Stimulated activated naive B cell treated with anti-CD40 and anti-IgM and Interleukin-4, amounts not matched to agents 10 μg/mL and 1 μg/mL and 100 μg/mL, for 72 hours (primary cell): ENCODE measurements at regions not wholly inside any gene's neighbourhood (a gene's known extent, or its start where the extent isn't known, plus 50 kb on each side); places are given as distances from the start of the nearest gene placed in this dataset.

Experiments used
- ATAC-seq, 2 donors: fragments of 150-1000 bp; cut with Tn5 transposase; replicated peaks; 2 replicates each; pipeline ENCODE4 v1.10.0; 2021; ENCODE audit warnings: moderate library complexity in 1 of 2
- DNase-seq: peaks from one replicate; pipeline ENCODE4 v3.0.0; 2021
- H3K27ac Mint-ChIP-seq: one replicate; pipeline ENCODE4 v1.8.0; 2022; ENCODE audit warnings: mild to moderate bottlenecking, mixed read lengths
- H3K27me3 Mint-ChIP-seq, 2 donors: one replicate each; pipeline ENCODE4 v1.8.0; 2022; ENCODE audit warnings: mixed read lengths in 2 of 2
- H3K36me3 Mint-ChIP-seq, 2 donors: one replicate each; pipeline ENCODE4 v1.8.0; 2022; ENCODE audit warnings: mixed read lengths in 2 of 2, mild to moderate bottlenecking in 1 of 2
- H3K4me1 Mint-ChIP-seq, 2 donors: one replicate each; pipeline ENCODE4 v1.8.0; 2022; ENCODE audit warnings: mixed read lengths in 2 of 2, mild to moderate bottlenecking in 1 of 2
- H3K4me3 Mint-ChIP-seq, 2 donors: one replicate each; pipeline ENCODE4 v1.8.0; 2022; ENCODE audit warnings: mild to moderate bottlenecking in 2 of 2, mixed read lengths in 2 of 2, moderate library complexity in 1 of 2
- H3K9me3 Mint-ChIP-seq, 2 donors: one replicate each; pipeline ENCODE4 v1.8.0; 2022; ENCODE audit warnings: mixed read lengths in 2 of 2, mild to moderate bottlenecking in 1 of 2

GRCh38 chr12:127182018-127182417 is 1085.0 kb upstream of the TMEM132C start:
- ATAC-seq (no peak), DNase-seq (no peak)
- Mint-ChIP-seq H3K4me1 (no peaks in the 10 kb centered on the region), H3K4me3 (no peak overlapping the region), H3K9me3 (peaks cover 11 to 12% of the 10 kb centered on the region in 2 donors), H3K27ac (no peak overlapping the region), H3K36me3 (no peaks in the 10 kb centered on the region), H3K27me3 (no peaks in the 10 kb centered on the region)

GRCh38 chr12:127189992-127190391 is 1077.0 kb upstream of the TMEM132C start:
- Mint-ChIP-seq H3K4me3 (no peak overlapping the region), H3K4me1 (no peaks in the 10 kb centered on the region), H3K9me3 (peaks cover 0 to 6% of the 10 kb centered on the region in 2 donors), H3K27ac (no peak overlapping the region), H3K27me3 (no peaks in the 10 kb centered on the region), H3K36me3 (no peaks in the 10 kb centered on the region)
- no peak for DNase-seq
- no peak for ATAC-seq

GRCh38 chr12:127191129-127191528 is 1075.8 kb upstream of the TMEM132C start:
- ATAC-seq = no peak
- no peak overlapping the region for H3K4me3 Mint-ChIP-seq

GRCh38 chr12:127192391-127192790 is 1074.6 kb upstream of the TMEM132C start:
- Mint-ChIP-seq H3K4me1 (no peaks in the 10 kb centered on the region), H3K27me3 (no peaks in the 10 kb centered on the region), H3K27ac (no peak overlapping the region), H3K36me3 (no peaks in the 10 kb centered on the region), H3K9me3 (peaks cover 0 to 6% of the 10 kb centered on the region in 2 donors), H3K4me3 (no peak overlapping the region)
- DNase-seq (no peak), ATAC-seq (no peak)

More at GRCh38 chr12:127191129-127191528, 1075.8 kb upstream of the TMEM132C start:
- Mint-ChIP-seq H3K9me3 (peaks cover 0 to 6% of the 10 kb centered on the region in 2 donors), H3K27ac (no peak overlapping the region), H3K4me1 (no peaks in the 10 kb centered on the region), H3K36me3 (no peaks in the 10 kb centered on the region), H3K27me3 (no peaks in the 10 kb centered on the region)
- no peak for DNase-seq

- H3K4me3 Mint-ChIP-seq = no peak overlapping the region
- H3K27me3 Mint-ChIP-seq = no peaks in the 10 kb centered on the region
- no peaks in the 10 kb centered on the region for H3K4me1 Mint-ChIP-seq
- no peak overlapping the region for H3K27ac Mint-ChIP-seq
- ATAC-seq (no peak), DNase-seq (no peak)
- no peaks in the 10 kb centered on the region for H3K36me3 Mint-ChIP-seq
- peaks cover 0 to 7% of the 10 kb centered on the region in 2 donors for H3K9me3 Mint-ChIP-seq
Observed at GRCh38 chr12:127193341-127193740, 1073.6 kb upstream of the TMEM132C start.

GRCh38 chr12:127194176-127194575 is 1072.8 kb upstream of the TMEM132C start:
- Mint-ChIP-seq H3K4me1 (no peaks in the 10 kb centered on the region), H3K27ac (no peak overlapping the region)

GRCh38 chr12:127205781-127206555 is 1061.0 kb upstream of the TMEM132C start:
- no peak for DNase-seq
- no peaks in the 10 kb centered on the region for H3K27me3 Mint-ChIP-seq
- H3K4me1 Mint-ChIP-seq = no peaks in the 10 kb centered on the region

More at GRCh38 chr12:127194176-127194575, 1072.8 kb upstream of the TMEM132C start:
- ATAC-seq (no peak), DNase-seq (no peak)
- Mint-ChIP-seq H3K27me3 (no peaks in the 10 kb centered on the region), H3K4me3 (no peak overlapping the region), H3K9me3 (peaks cover 0 to 11% of the 10 kb centered on the region in 2 donors), H3K36me3 (no peaks in the 10 kb centered on the region)

GRCh38 chr12:127209318-127209717 is 1057.7 kb upstream of the TMEM132C start:
- H3K4me3 Mint-ChIP-seq = no peak overlapping the region
- H3K27me3 Mint-ChIP-seq = no peaks in the 10 kb centered on the region
- DNase-seq = no peak
- H3K36me3 Mint-ChIP-seq = no peaks in the 10 kb centered on the region
- H3K4me1 Mint-ChIP-seq = no peaks in the 10 kb centered on the region
- H3K27ac Mint-ChIP-seq = no peak overlapping the region
- H3K9me3 Mint-ChIP-seq = peaks cover 4 to 11% of the 10 kb centered on the region in 2 donors
- no peak for ATAC-seq

More at GRCh38 chr12:127205781-127206555, 1061.0 kb upstream of the TMEM132C start:
- ATAC-seq = no peak
- peaks cover 1 to 6% of the 10 kb centered on the region in 2 donors for H3K9me3 Mint-ChIP-seq
- no peak overlapping the region for H3K27ac Mint-ChIP-seq
- H3K36me3 Mint-ChIP-seq = no peaks in the 10 kb centered on the region
- H3K4me3 Mint-ChIP-seq = no peak overlapping the region

- ATAC-seq (no peak), DNase-seq (no peak)
- H3K9me3 Mint-ChIP-seq = peaks cover 6 to 11% of the 10 kb centered on the region in 2 donors
- no peak overlapping the region for H3K4me3 Mint-ChIP-seq
- H3K36me3 Mint-ChIP-seq = no peaks in the 10 kb centered on the region
- H3K4me1 Mint-ChIP-seq = no peaks in the 10 kb centered on the region
- no peaks in the 10 kb centered on the region for H3K27me3 Mint-ChIP-seq
- no peak overlapping the region for H3K27ac Mint-ChIP-seq
Observed at GRCh38 chr12:127214186-127214585, 1052.8 kb upstream of the TMEM132C start.

- DNase-seq (no peak), ATAC-seq (no peak)
- Mint-ChIP-seq H3K36me3 (peaks cover 0 to 1% of the 10 kb centered on the region in 2 donors), H3K9me3 (peaks cover 3 to 15% of the 10 kb centered on the region in 2 donors), H3K4me1 (no peaks in the 10 kb centered on the region), H3K27me3 (no peaks in the 10 kb centered on the region), H3K4me3 (no peak overlapping the region), H3K27ac (no peak overlapping the region)
Observed at GRCh38 chr12:127223011-127223410, 1044.0 kb upstream of the TMEM132C start.

- DNase-seq (no peak), ATAC-seq (no peak)
- Mint-ChIP-seq H3K36me3 (peaks cover 0 to 1% of the 10 kb centered on the region in 2 donors), H3K9me3 (peaks cover 3 to 15% of the 10 kb centered on the region in 2 donors), H3K4me3 (no peak overlapping the region), H3K27me3 (no peaks in the 10 kb centered on the region), H3K27ac (no peak overlapping the region), H3K4me1 (no peaks in the 10 kb centered on the region)
Observed at GRCh38 chr12:127223731-127224130, 1043.2 kb upstream of the TMEM132C start.

GRCh38 chr12:127230843-127231260 is 1036.1 kb upstream of the TMEM132C start:
- H3K4me3 Mint-ChIP-seq = no peak overlapping the region
- no peak overlapping the region for H3K27ac Mint-ChIP-seq
- no peak for DNase-seq
- no peaks in the 10 kb centered on the region for H3K27me3 Mint-ChIP-seq
- H3K4me1 Mint-ChIP-seq = no peaks in the 10 kb centered on the region
- H3K36me3 Mint-ChIP-seq = no peaks in the 10 kb centered on the region
- ATAC-seq = no peak
- H3K9me3 Mint-ChIP-seq = peaks cover 0 to 1% of the 10 kb centered on the region in 2 donors

- Mint-ChIP-seq H3K4me3 (no peak overlapping the region), H3K9me3 (peaks cover 0 to 1% of the 10 kb centered on the region in 2 donors), H3K4me1 (no peaks in the 10 kb centered on the region), H3K27ac (no peak overlapping the region), H3K27me3 (no peaks in the 10 kb centered on the region), H3K36me3 (no peaks in the 10 kb centered on the region)
- no peak for ATAC-seq
- no peak for DNase-seq
Observed at GRCh38 chr12:127231371-127231770, 1035.6 kb upstream of the TMEM132C start.

GRCh38 chr12:127233016-127233415 is 1034.0 kb upstream of the TMEM132C start:
- Mint-ChIP-seq H3K27me3 (no peaks in the 10 kb centered on the region), H3K4me1 (no peaks in the 10 kb centered on the region), H3K9me3 (peaks cover 0 to 1% of the 10 kb centered on the region in 2 donors), H3K36me3 (no peaks in the 10 kb centered on the region), H3K27ac (no peak overlapping the region), H3K4me3 (no peak overlapping the region)
- ATAC-seq = no peak
- DNase-seq = no peak

- no peak overlapping the region for H3K27ac Mint-ChIP-seq
- no peaks in the 10 kb centered on the region for H3K27me3 Mint-ChIP-seq
- no peak for DNase-seq
- peaks cover 0 to 2% of the 10 kb centered on the region in 2 donors for H3K9me3 Mint-ChIP-seq
- H3K36me3 Mint-ChIP-seq = no peaks in the 10 kb centered on the region
- ATAC-seq = no peak
- H3K4me1 Mint-ChIP-seq = no peaks in the 10 kb centered on the region
- no peak overlapping the region for H3K4me3 Mint-ChIP-seq
Observed at GRCh38 chr12:127235761-127236160, 1031.2 kb upstream of the TMEM132C start.
